MM.1S (cell line): ENCODE measurements at regions not wholly inside any gene's neighbourhood (a gene's known extent, or its start where the extent isn't known, plus 50 kb on each side); places are given as distances from the start of the nearest gene placed in this dataset.

Source experiments
- CTCF ChIP-seq: fragments of 300-600 bp; sonication (generic); IDR thresholded peaks from 2 replicates; pipeline ENCODE4 v1.5.1; 2016; ENCODE audit warnings: antibody characterized with exemption, low read length, mixed read lengths
- EZH2 ChIP-seq: fragments of 300-600 bp; sonication (generic); optimal IDR thresholded peaks from 2 replicates; pipeline ENCODE3; 2017; ENCODE audit warnings: low read depth, mild to moderate bottlenecking, antibody characterized with exemption, low read length, mixed read lengths
- EZH2phosphoT487 ChIP-seq: fragments of 300-600 bp; sonication (generic); IDR thresholded peaks from 2 replicates; pipeline ENCODE4 v1.6.1; 2018; ENCODE audit warnings: antibody characterized with exemption, low read length

DNA sequence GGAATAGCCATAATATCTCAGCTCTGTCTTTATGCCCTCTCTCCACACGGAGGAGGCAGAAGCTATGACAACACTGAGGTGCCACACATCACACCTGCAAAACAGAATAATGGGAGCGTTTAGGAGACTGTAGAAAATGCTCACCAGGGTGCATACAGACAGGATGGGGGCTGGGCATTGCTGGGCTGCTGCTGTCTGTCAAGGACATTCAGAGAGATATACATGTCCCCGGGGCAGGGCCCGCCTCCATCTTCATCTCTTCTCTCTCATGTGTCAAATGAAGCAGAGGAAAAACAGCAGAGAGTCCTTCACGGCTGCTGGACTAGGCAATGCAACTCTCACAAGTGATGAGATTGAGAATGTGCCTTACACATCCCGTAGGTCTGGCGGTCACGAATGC, 65.3 kb upstream of the DHRSX start:
- TF ChIP-seq CTCF (no peak), EZH2 (no peak), EZH2phosphoT487 (no peak)
